Stimulated activated CD4-positive, alpha-beta T cell treated with anti-CD3 and anti-CD28 coated beads, Interleukin-4, amount 100 ng/mL, for 4 hours (primary cell): ENCODE measurements at regions not wholly inside any gene's neighbourhood (a gene's known extent, or its start where the extent isn't known, plus 50 kb on each side); places are given as distances from the start of the nearest gene placed in this dataset.

Source experiments
- DNase-seq, 2 experiments: peaks; one replicate each; pipeline ENCODE4 v3.0.0-alpha.2; 2020

GRCh38 chr18:61727241-61728193, 165.3 kb downstream of the RNF152 start:
- no peak for DNase-seq

- DNase-seq = no peak
Measured at GRCh38 chr18:61724532-61724931, 168.3 kb downstream of the RNF152 start.

DNA sequence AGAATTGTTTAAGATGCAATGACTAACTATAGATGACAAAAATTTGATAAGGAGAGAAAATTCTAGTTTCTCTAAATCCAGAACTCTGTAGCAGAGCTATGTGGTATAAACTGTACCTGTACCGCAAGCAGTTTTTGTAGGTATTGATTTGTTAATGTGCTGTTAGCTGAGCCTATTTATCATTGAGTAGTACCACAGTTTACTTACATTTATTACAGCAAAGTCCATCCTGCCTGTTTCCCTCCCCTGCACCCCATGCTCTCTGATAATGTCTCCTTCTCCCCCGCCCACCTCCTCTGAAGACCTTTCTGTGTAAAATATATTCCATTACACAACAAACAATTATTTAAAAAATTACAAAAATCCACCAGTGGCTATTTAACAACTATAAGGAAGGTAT, 170.6 kb downstream of the RNF152 start:
- DNase-seq = no peak

GRCh38 chr18:61720496-61720895, 172.3 kb downstream of the RNF152 start:
- no peak for DNase-seq

- no peak for DNase-seq
Measured at GRCh38 chr18:61719671-61720070, 173.1 kb downstream of the RNF152 start.

DNA sequence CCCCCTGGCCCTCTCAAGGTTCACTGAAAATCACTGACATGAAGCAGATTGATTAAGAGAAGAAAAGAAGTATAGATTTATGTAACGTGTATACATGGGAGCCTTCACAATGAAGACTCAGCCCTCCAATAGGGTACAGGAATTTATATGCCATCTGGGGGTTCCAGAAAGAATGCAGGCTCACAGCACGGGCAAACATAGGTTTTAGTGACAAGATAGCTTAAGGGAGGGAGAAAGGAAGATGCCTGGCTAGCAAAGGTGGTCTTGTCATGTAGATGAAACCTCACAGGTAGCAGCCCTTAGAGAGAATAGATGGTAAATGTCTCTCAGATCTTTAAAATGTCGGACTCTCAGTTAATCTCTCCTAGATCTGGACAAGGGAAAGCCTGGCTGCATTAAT, 173.9 kb downstream of the RNF152 start:
- DNase-seq = no peak

GRCh38 chr18:61714421-61714820, 178.4 kb downstream of the RNF152 start:
- no peak for DNase-seq

- no peak for DNase-seq
Measured at GRCh38 chr18:61713502-61713901, 179.3 kb downstream of the RNF152 start.

- DNase-seq = no peak
Measured at GRCh38 chr18:61710082-61710620, 182.7 kb downstream of the RNF152 start.

DNA sequence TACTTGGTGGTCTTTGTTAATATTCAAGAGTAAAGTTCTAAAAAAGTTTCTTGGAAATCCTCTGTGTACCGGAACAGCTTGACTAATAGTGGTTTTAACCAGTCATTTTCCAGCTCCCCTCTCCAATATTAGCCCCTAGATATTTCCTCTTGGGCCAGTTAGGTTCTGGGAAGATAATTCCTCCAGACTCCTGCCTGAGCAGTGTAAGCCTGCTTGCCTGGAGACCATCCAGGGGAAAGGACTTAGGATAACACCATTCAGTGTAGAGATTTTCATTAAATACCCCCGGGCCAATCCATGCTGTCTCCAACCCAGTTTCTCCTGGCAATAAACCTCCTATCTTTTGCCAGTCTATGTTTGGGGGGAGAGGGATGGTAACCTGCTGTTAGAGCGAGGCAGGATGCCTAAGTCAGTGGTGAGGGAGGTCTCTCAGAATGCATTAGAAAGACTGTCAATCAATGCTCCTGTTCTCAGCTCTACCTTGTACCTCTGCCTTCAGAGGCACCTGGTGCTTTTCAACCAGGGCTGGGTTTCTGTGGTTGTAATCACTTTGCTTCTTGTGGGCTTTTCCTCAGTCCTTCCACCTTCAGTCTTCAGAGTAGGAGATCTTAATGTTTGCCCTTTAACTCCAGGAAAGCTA, 186.4 kb downstream of the RNF152 start:
- no peak for DNase-seq

- DNase-seq = no peak
Measured at GRCh38 chr18:61703508-61703907, 189.3 kb downstream of the RNF152 start.

- DNase-seq = no peak
Measured at GRCh38 chr18:61702007-61702406, 190.8 kb downstream of the RNF152 start.

DNA sequence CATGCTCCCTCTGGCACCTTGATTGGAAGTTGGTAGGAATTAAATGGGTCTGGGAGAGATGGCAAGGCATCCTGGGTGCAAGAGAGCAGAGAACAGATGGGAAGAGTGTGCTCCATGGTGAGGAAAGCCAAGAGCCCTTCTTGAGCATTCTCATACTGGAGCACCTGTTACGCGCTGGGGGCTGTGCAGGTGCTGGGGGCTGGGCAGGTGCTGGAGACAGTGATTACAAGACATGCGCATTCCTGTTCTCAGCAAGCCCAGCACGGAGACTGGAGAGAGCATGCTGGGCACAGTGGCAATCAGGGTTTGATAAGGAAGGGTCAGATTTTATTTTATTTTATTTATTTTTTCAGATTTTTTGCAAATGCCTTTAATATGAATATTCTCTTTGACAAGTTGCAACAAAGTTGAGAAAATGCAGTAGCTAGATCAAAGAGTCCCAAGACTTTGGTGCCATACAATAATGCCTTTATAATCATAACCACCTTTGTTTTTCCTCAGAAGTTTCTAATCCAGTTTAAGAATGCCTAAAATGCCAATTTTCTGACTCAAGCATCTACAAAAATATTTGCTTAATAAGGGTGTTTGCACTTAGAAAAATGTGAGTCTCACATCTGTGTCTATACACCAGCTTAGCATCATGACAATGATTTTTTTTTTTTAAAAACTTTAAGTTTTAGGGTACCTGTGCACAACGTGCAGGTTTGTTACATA, 193.3 kb downstream of the RNF152 start:
- no peak for DNase-seq

DNA sequence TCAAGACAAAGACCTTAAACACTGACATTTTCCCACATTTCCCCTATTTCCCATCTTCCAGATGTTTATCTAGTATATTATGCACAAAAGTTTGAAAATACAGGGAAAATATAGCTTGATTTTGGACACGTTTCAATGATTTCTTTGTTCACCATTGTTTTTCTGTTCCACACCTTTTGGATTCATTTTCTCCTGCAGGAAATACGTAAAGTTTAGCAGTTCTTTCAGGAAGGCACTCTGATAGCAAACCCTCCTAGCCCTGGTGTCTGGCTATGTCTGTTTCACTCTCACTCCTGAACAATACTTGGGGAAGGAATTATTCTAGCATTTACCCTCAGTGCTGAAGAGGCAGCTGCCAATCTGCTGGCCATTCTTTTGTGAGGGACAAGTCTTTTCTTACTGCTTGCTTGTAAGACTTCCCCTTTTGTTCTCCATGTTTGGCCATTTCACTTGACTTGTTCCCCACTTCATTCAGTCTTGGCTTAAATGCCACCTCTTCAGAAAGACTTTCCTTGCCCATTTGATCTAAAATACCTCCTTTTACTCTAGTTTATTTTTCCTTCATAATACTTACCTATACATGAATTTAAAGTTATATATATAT, 195.4 kb downstream of the RNF152 start:
- no peak for DNase-seq

GRCh38 chr18:61694236-61694635, 198.6 kb downstream of the RNF152 start:
- no peak for DNase-seq

GRCh38 chr18:61690418-61691138, 202.2 kb downstream of the RNF152 start:
- no peak for DNase-seq

DNA sequence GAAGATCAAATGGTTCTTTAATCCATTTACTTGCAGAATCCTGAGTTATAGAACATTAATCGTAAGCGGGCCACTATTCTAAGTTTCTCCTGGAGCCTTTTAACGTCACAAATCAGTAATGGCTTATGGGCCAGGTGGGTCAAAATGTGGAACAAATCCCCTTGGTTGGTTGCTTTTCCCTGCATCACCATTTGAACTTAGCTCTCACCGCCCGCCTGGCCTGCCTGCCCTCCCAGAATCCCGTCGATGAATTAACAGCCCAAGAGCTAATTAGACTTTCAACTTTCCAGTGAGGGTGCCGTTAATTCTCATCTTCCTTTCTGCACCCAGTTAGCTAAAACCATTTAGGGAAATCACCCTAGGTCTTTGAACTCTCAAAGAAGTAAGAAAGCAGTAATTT, 205.5 kb downstream of the RNF152 start:
- no peak for DNase-seq

- no peak for DNase-seq
Measured at GRCh38 chr18:61683856-61684255, 209.0 kb downstream of the RNF152 start.

- no peak for DNase-seq
Measured at GRCh38 chr18:61681065-61681464, 211.7 kb downstream of the RNF152 start.

GRCh38 chr18:61679836-61680235, 213.0 kb downstream of the RNF152 start:
- no peak for DNase-seq

DNA sequence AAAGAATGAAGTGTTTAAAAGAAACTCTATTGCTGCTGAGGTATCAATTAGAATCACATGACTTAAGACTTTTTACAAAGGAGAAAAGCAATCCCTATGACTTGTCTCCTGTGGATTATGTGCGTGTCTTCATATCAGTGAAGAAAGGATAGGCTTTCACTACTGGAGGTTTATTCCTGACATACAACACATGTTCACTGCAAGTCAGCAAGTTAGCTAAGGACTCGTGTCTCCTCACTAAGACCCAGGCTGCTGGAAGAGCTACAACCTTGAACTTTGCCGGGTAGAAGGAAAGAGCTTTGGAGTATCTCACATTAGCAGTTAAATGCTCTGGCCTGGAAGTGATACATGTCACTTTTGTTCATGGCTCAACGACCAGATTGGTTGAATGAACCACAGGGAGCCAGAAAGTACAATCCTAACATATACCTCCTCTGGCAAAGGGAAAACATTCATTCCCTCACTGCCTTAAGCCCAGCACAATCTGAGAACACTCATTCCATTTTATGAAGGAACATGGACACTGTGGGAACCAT, 215.3 kb downstream of the RNF152 start:
- no peak for DNase-seq
